GM12878 (cell line): ENCODE measurements at regions not wholly inside any gene's neighbourhood (a gene's known extent, or its start where the extent isn't known, plus 50 kb on each side); places are given as distances from the start of the nearest gene placed in this dataset.

Source experiments
- ATAC-seq: fragments of 200-7000 bp; cut with Tn5 transposase; 3 replicates; pipeline ENCODE4 v1.9.1; 2020; ENCODE audit warnings: mild to moderate bottlenecking, moderate library complexity
- BruUV-seq: library from RNA; stranded (reverse); fragments of 400-500 nt; replicated peaks from 2 replicates; lab custom pipeline; 2021; lab: Mats Ljungman, UMichigan
- CTCF ChIA-PET: fragments of 300-600 bp; sonication (Branson Sonifier 250); formaldehyde crosslinking; extraction: SDS; loops from one replicate; lab custom pipeline; 2021; ENCODE audit warnings: inconsistent platforms; lab: Yijun Ruan, JAX
- POLR2A ChIA-PET: fragments of 350-600 bp; formaldehyde crosslinking; extraction: SDS; loops from one replicate; lab custom pipeline; 2021; ENCODE audit warnings: inconsistent platforms; lab: Charles Lee
- RAD21 ChIA-PET: fragments of 300-600 bp; sonication (Branson Sonifier 250); formaldehyde crosslinking; loops from one replicate; lab custom pipeline; 2023; ENCODE audit warnings: antibody characterized with exemption; ENCODE audit not compliant: unreplicated experiment; lab: Charles Lee
- SMC1A ChIA-PET: fragments of 300-600 bp; sonication (Branson Sonifier 250); formaldehyde crosslinking; loops from one replicate; lab custom pipeline; 2023; ENCODE audit not compliant: unreplicated experiment, uncharacterized antibody; lab: Charles Lee
- DNase-seq: peaks from one replicate; pipeline ENCODE4 v3.0.0-alpha.2; 2011; ENCODE audit warnings: low read depth, low spot score
- FAIRE-seq: peaks from 3 replicates; lab custom pipeline; 2011; peaks lifted over from hg19 to GRCh38; lab: Jason Lieb, UNC
- H2AFZ ChIP-seq: 2 replicates; pipeline ENCODE4 v1.6.0; 2011; ENCODE audit warnings: low read depth, low read length, control low read depth; ENCODE audit not compliant: control insufficient read depth
- H3K27ac ChIP-seq: 2 replicates; pipeline ENCODE4 v1.5.1; 2011; ENCODE audit warnings: control low read depth; ENCODE audit not compliant: control insufficient read depth, insufficient read depth
- H3K27me3 ChIP-seq, 2 experiments: replicated peaks in 1 of 2; 2 replicates each; pipeline versions ENCODE4 v1.6.0 to v1.6.1; 2011; ENCODE audit warnings: low read length in 1 of 2; ENCODE audit not compliant: control insufficient read depth in 2 of 2, insufficient read depth in 2 of 2
- H3K36me3 ChIP-seq, 2 experiments: 2 replicates each; pipeline ENCODE4 v1.5.1; 2011; ENCODE audit warnings: low read length in 1 of 2; ENCODE audit not compliant: control insufficient read depth in 2 of 2, insufficient read depth in 2 of 2
- H3K4me1 ChIP-seq: 2 replicates; pipeline ENCODE4 v1.6.1; 2011; ENCODE audit warnings: mild to moderate bottlenecking, low read length, moderate library complexity, mixed read lengths; ENCODE audit not compliant: control insufficient read depth, insufficient read depth
- H3K4me2 ChIP-seq: 2 replicates; pipeline ENCODE4 v1.6.0; 2011; ENCODE audit warnings: control low read depth; ENCODE audit not compliant: control insufficient read depth, insufficient read depth
- H3K4me3 ChIP-seq: fragments of 200-600 bp; sonication (generic); 2 replicates; pipeline ENCODE4 v1.5.1; 2016
- H3K79me2 ChIP-seq: 2 replicates; pipeline ENCODE4 v1.6.0; 2011; ENCODE audit warnings: low read length; ENCODE audit not compliant: control insufficient read depth, insufficient read depth
- H3K9ac ChIP-seq: 2 replicates; pipeline ENCODE4 v1.8.0; 2011; ENCODE audit warnings: low read length, control low read depth, mixed read lengths; ENCODE audit not compliant: control insufficient read depth, insufficient read depth
- H3K9me3 ChIP-seq: replicated peaks from 3 replicates; pipeline ENCODE4 v1.5.1; 2011; ENCODE audit warnings: mild to moderate bottlenecking, low read length; ENCODE audit not compliant: control insufficient read depth, insufficient read depth
- H4K20me1 ChIP-seq: 2 replicates; pipeline ENCODE4 v1.6.0; 2011; ENCODE audit not compliant: control insufficient read depth, insufficient read depth
- BACH1 ChIP-seq: fragments of 450-650 bp; IDR thresholded peaks from 2 replicates; pipeline ENCODE4 v1.6.1; 2017; ENCODE audit warnings: mild to moderate bottlenecking, borderline replicate concordance
- BHLHE40 ChIP-seq, 2 experiments: fragments of 450-650 bp in 1 of 2; IDR thresholded peaks; 2 replicates each; pipeline ENCODE4 v1.6.1; 2011 to 2017; ENCODE audit warnings: low read depth in 2 of 2, borderline replicate concordance in 1 of 2, improper control_type of control experiment in 1 of 2, low read length in 1 of 2, mild to moderate bottlenecking in 1 of 2
- CBX3 ChIP-seq: fragments of 200-600 bp; sonication (generic); IDR thresholded peaks from 2 replicates; pipeline ENCODE4 v1.6.1; 2016; ENCODE audit warnings: low read depth, borderline replicate concordance
- EGR1 ChIP-seq, 2 experiments: IDR thresholded peaks; 1 replicate in 1 of 2; 2 replicates in 1 of 2; pipeline ENCODE4 v1.6.1; 2011 to 2012; ENCODE audit warnings: low read depth in 2 of 2, low read length in 2 of 2, borderline replicate concordance in 1 of 2, mild to moderate bottlenecking in 1 of 2, moderate library complexity in 1 of 2
- EP300 ChIP-seq, 2 experiments: fragments of 150-350 bp in 1 of 2; IDR thresholded peaks; 2 replicates each; pipeline ENCODE4 v1.6.1; 2011 to 2012; ENCODE audit warnings: low read depth in 2 of 2, low read length in 2 of 2, borderline replicate concordance in 1 of 2, improper control_type of control experiment in 1 of 2, inconsistent platforms in 1 of 2; ENCODE audit not compliant: control insufficient read depth in 1 of 2
- HCFC1 ChIP-seq: fragments of 150-350 bp; IDR thresholded peaks from 2 replicates; pipeline ENCODE4 v1.6.1; 2014; ENCODE audit warnings: low read length
- KDM1A ChIP-seq: fragments of 200-600 bp; sonication (generic); IDR thresholded peaks from 2 replicates; pipeline ENCODE4 v1.6.1; 2016; ENCODE audit warnings: borderline replicate concordance
- MTA3 ChIP-seq: IDR thresholded peaks from 2 replicates; pipeline ENCODE4 v1.6.1; 2012; ENCODE audit warnings: low read length, inconsistent platforms, borderline replicate concordance
- NR2F1 ChIP-seq: fragments of 450-650 bp; conservative IDR thresholded peaks from 2 replicates; pipeline ENCODE4 v1.6.1; 2017; ENCODE audit warnings: mild to moderate bottlenecking
- POLR2AphosphoS5 ChIP-seq: IDR thresholded peaks from 2 replicates; pipeline ENCODE4 v1.6.1; 2011; ENCODE audit warnings: mild to moderate bottlenecking, low read length, inconsistent platforms
- RCOR1 ChIP-seq: conservative IDR thresholded peaks from 2 replicates; pipeline ENCODE4 v1.6.1; 2012; ENCODE audit warnings: low read depth, low read length, improper control_type of control experiment
- ZZZ3 ChIP-seq: IDR thresholded peaks from 2 replicates; pipeline ENCODE4 v1.6.1; 2011; ENCODE audit warnings: low read depth; ENCODE audit not compliant: control insufficient read depth, insufficient read length
- WGBS: methylation state at CpG from one replicate; pipeline ENCODE4 v1.1.6; 2016; ENCODE audit warnings: low lambda C conversion rate; ENCODE audit not compliant: insufficient replicate concordance, insufficient coverage; ENCODE audit errors: missing lambda C conversion rate; 5-methylcytosine and 5-hydroxymethylcytosine counted together
- in situ Hi-C: fragments of 300-500 bp; cut with MboI; formaldehyde crosslinking; loops from 9 replicates; pipeline ENCODE4 v1.14.3; 2018; ENCODE audit warnings: mixed read lengths
- intact Hi-C: fragments of 100-400 bp; cut with micrococcal nuclease; formaldehyde crosslinking; loops from one replicate; pipeline ENCODE4 v1.14.2; 2022; ENCODE audit not compliant: unreplicated experiment
- TF ChIP-seq, protein P1 (sequence below): fragments of 450-650 bp; IDR thresholded peaks from 2 replicates; pipeline ENCODE4 v1.6.1; 2016; ENCODE audit warnings: mild to moderate bottlenecking
- TF ChIP-seq, protein P2 (sequence below): IDR thresholded peaks from 2 replicates; pipeline ENCODE4 v1.6.1; 2011; ENCODE audit warnings: borderline replicate concordance, low read depth, mild to moderate bottlenecking, moderate library complexity, mixed read lengths, low read length; ENCODE audit not compliant: insufficient read depth; ENCODE audit errors: extremely low read length

DNA sequence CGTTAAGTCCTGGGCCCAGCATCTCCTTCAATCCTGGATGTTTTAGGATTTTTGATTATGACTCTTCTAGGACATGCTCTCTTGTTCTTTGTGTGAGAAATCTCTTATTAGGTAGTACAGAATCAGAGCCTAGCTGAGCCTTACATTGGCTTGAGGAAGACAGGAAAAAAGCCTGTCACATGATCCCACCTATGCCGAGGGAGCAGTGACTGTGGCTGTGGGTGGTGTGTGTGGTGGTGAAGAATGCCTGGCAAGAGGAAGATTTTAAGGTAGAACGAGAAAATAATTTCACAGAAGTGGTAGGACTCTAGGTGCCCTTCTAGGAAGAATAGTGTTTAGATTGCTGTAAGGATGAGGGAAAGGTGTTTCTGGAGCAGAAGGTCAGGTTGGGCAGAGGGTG, 449.5 kb upstream of the PROX1 start:
- TF ChIP-seq NR2F1, result no peak
- H4K20me1 ChIP-seq, result no peaks in the 10 kb centered on the region
- 4% methylated on average over 3 of the region's 3 CpGs for WGBS
- intact Hi-C loops, result no loop called here
- no peaks in the 10 kb centered on the region for H3K9me3 ChIP-seq
- H2AFZ ChIP-seq, result no peak overlapping the region
- FAIRE-seq (no peak), ATAC-seq (no peak), DNase-seq (no peak)
- ChIA-PET SMC1A (no interaction called here), POLR2A (no interaction called here), RAD21 (no interaction called here), CTCF (no interaction called here)
- H3K9ac ChIP-seq, result no peak overlapping the region
- H3K4me2 ChIP-seq, result no peak overlapping the region
- H3K4me1 ChIP-seq, result no peaks in the 10 kb centered on the region
- no peak overlapping the region for H3K4me3 ChIP-seq
- H3K36me3 ChIP-seq, result no peaks in the 10 kb centered on the region
- H3K27me3 ChIP-seq, result peaks cover 2% of the 10 kb centered on the region in 2 experiments; a peak in 1 of 4 replicates
- no peaks in the 10 kb centered on the region for H3K79me2 ChIP-seq
- H3K27ac ChIP-seq, result no peak overlapping the region
- no TSS peak for BruUV-seq
- in situ Hi-C loops, result no loop called here

DNA sequence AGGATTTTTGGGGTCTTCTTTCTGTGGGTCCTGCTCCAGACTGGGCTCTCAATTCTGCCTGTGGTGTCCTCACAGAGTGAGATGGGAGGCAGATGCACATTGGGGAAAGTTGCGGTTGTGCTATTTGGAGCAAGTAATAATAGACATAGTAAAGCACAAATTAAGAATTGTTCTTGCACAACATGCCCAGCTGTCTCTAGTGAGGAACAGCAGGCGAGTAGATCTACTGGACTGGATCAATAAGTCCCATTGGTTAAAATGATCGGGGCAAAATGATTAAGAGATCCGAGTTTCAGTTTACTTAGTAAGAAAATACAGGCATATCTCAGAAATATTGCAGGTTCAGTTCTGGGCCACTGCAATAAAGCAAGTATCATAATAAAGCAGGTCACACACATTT, 448.3 kb upstream of the PROX1 start:
- FAIRE-seq, result no peak
- 35% methylated on average over 4 of the region's 4 CpGs for WGBS
- TF ChIP-seq HCFC1, result no peak
- TF ChIP-seq BACH1, result no peak
- no peak for TF ChIP-seq KDM1A
- TF ChIP-seq EGR1 (IDR thresholded peaks at IDR 0.05; ENCODE audit: borderline replicate concordance in 1 of 2, low read depth in 2 of 2, low read length in 2 of 2), result no peak
- no peak for TF ChIP-seq EP300 (IDR thresholded peaks at IDR 0.05; ENCODE audit: borderline replicate concordance in 1 of 2, control insufficient read depth in 1 of 2, low read depth in 2 of 2, low read length in 2 of 2)
- TF ChIP-seq BHLHE40 (IDR thresholded peaks at IDR 0.05; ENCODE audit: borderline replicate concordance in 1 of 2, low read depth in 2 of 2, low read length in 1 of 2), result no peak
- TF ChIP-seq, protein P1, sequence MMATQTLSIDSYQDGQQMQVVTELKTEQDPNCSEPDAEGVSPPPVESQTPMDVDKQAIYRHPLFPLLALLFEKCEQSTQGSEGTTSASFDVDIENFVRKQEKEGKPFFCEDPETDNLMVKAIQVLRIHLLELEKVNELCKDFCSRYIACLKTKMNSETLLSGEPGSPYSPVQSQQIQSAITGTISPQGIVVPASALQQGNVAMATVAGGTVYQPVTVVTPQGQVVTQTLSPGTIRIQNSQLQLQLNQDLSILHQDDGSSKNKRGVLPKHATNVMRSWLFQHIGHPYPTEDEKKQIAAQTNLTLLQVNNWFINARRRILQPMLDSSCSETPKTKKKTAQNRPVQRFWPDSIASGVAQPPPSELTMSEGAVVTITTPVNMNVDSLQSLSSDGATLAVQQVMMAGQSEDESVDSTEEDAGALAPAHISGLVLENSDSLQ, result no peak
- no peak for TF ChIP-seq POLR2AphosphoS5
- TF ChIP-seq RCOR1, result no peak
- no peak for TF ChIP-seq ZZZ3
- TF ChIP-seq CBX3, result no peak
- TF ChIP-seq MTA3, result no peak
- TF ChIP-seq, protein P2, sequence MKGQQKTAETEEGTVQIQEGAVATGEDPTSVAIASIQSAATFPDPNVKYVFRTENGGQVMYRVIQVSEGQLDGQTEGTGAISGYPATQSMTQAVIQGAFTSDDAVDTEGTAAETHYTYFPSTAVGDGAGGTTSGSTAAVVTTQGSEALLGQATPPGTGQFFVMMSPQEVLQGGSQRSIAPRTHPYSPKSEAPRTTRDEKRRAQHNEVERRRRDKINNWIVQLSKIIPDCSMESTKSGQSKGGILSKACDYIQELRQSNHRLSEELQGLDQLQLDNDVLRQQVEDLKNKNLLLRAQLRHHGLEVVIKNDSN, result no peak
- CTCF ChIA-PET, result no interaction called here
- no peaks in the 10 kb centered on the region for H3K36me3 ChIP-seq
- RAD21 ChIA-PET, result no interaction called here
- H2AFZ ChIP-seq, result no peak overlapping the region
- no peak overlapping the region for H3K4me3 ChIP-seq
- H4K20me1 ChIP-seq, result no peaks in the 10 kb centered on the region
- POLR2A ChIA-PET, result no interaction called here
- H3K27me3 ChIP-seq, result peaks cover 2% of the 10 kb centered on the region in 2 experiments; a peak in 1 of 4 replicates
- intact Hi-C loops, result no loop called here
- no peak overlapping the region for H3K9ac ChIP-seq
- no peaks in the 10 kb centered on the region for H3K79me2 ChIP-seq
- no peaks in the 10 kb centered on the region for H3K4me1 ChIP-seq
- ATAC-seq, result no peak
- no peaks in the 10 kb centered on the region for H3K9me3 ChIP-seq
- BruUV-seq, result no TSS peak
- DNase-seq, result no peak
- in situ Hi-C loops, result no loop called here
- no peak overlapping the region for H3K4me2 ChIP-seq
- SMC1A ChIA-PET, result no interaction called here
- H3K27ac ChIP-seq, result no peak overlapping the region
